ENCODE measurements at regions not wholly inside any gene's neighbourhood (a gene's known extent, or its start where the extent isn't known, plus 50 kb on each side); places are given as distances from the start of the nearest gene placed in this dataset.

- TF ChIP-seq ZNF239 (CRISPR knock-in tag; IDR thresholded peaks at IDR 0.05) (no peak), ZNF274 (IDR thresholded peaks at IDR 0.05; ENCODE audit: borderline replicate concordance, low read depth, low read length) (no peak), REST (IDR thresholded peaks at IDR 0.05; ENCODE audit: borderline replicate concordance) (peak; percentile 49; the same call in 1 of the 2 replicates), REST (CRISPR knock-in tag; IDR thresholded peaks at IDR 0.05; ENCODE audit: low read depth) (no peak), RB1 (IDR thresholded peaks at IDR 0.05; ENCODE audit: low read depth) (no peak; the same call in 1 of the 2 replicates), ARID2 (IDR thresholded peaks at IDR 0.05) (0 out of 2 replicates have a peak, but pooled peaks have one; percentile 23), SMC3 (conservative IDR thresholded peaks at IDR 0.05; ENCODE audit: insufficient read depth, low read depth, low read length) (peak; percentile 60), MXD1 (CRISPR knock-in tag; IDR thresholded peaks at IDR 0.05; ENCODE audit: borderline replicate concordance, poor library complexity, severe bottlenecking) (no peak), PBX2 (CRISPR knock-in tag; IDR thresholded peaks at IDR 0.05; ENCODE audit: low read depth) (no peak), PBX2 (tag; conservative IDR thresholded peaks at IDR 0.05; ENCODE audit: low read depth) (peak; percentile 55; the same call in 1 of the 2 replicates), MCM2 (IDR thresholded peaks at IDR 0.05; ENCODE audit: low read depth) (no peak), NONO (IDR thresholded peaks at IDR 0.05; ENCODE audit: low read depth in 2 of 2, low read length in 1 of 2) (no peak), MBD2 (IDR thresholded peaks at IDR 0.05; ENCODE audit: borderline replicate concordance, low read depth) (no peak), MYC (IDR thresholded peaks at IDR 0.05; ENCODE audit: low read depth, low read length) (no peak), MYC (CRISPR knock-in tag; IDR thresholded peaks at IDR 0.05; ENCODE audit: borderline replicate concordance, low read depth) (no peak), CREBBP (IDR thresholded peaks at IDR 0.05; ENCODE audit: low read depth, low read length) (no peak), ZNF197 (CRISPR knock-in tag; IDR thresholded peaks at IDR 0.05; ENCODE audit: low read depth) (no peak)
Observed at GRCh38 chr6:99868074-99868702, 125.8 kb downstream of the MCHR2 start (continued).

Measured in K562 (cell line).